Astrocyte of the spinal cord (primary cell): ENCODE measurements at regions not wholly inside any gene's neighbourhood (a gene's known extent, or its start where the extent isn't known, plus 50 kb on each side); places are given as distances from the start of the nearest gene placed in this dataset.

Experiments
- DNase-seq: peaks from one replicate; pipeline ENCODE4 v3.0.0; 2011; ENCODE audit warnings: low read depth, low spot score
- H3K4me3 ChIP-seq: 2 replicates; pipeline ENCODE4 v1.5.1; 2011; ENCODE audit warnings: low read depth, mild to moderate bottlenecking, low read length, moderate library complexity
- in situ Hi-C: cut with HindIII; loops from 2 replicates; pipeline ENCODE4 v1.10.0; 2017; ENCODE audit warnings: low sequenced_read_pairs
- TF ChIP-seq, protein P1 (sequence below): IDR thresholded peaks from 2 replicates; pipeline ENCODE4 v1.5.1; 2012; ENCODE audit warnings: low read depth, mild to moderate bottlenecking, low read length, inconsistent platforms

- H3K4me3 ChIP-seq, result no peak overlapping the region
- no peak for DNase-seq
- in situ Hi-C loops, result no loop called here
- TF ChIP-seq, protein P1, sequence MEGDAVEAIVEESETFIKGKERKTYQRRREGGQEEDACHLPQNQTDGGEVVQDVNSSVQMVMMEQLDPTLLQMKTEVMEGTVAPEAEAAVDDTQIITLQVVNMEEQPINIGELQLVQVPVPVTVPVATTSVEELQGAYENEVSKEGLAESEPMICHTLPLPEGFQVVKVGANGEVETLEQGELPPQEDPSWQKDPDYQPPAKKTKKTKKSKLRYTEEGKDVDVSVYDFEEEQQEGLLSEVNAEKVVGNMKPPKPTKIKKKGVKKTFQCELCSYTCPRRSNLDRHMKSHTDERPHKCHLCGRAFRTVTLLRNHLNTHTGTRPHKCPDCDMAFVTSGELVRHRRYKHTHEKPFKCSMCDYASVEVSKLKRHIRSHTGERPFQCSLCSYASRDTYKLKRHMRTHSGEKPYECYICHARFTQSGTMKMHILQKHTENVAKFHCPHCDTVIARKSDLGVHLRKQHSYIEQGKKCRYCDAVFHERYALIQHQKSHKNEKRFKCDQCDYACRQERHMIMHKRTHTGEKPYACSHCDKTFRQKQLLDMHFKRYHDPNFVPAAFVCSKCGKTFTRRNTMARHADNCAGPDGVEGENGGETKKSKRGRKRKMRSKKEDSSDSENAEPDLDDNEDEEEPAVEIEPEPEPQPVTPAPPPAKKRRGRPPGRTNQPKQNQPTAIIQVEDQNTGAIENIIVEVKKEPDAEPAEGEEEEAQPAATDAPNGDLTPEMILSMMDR, result no peak
Measured at GRCh38 chr2:38432820-38433606, 55.9 kb upstream of the ATL2 start.

DNA sequence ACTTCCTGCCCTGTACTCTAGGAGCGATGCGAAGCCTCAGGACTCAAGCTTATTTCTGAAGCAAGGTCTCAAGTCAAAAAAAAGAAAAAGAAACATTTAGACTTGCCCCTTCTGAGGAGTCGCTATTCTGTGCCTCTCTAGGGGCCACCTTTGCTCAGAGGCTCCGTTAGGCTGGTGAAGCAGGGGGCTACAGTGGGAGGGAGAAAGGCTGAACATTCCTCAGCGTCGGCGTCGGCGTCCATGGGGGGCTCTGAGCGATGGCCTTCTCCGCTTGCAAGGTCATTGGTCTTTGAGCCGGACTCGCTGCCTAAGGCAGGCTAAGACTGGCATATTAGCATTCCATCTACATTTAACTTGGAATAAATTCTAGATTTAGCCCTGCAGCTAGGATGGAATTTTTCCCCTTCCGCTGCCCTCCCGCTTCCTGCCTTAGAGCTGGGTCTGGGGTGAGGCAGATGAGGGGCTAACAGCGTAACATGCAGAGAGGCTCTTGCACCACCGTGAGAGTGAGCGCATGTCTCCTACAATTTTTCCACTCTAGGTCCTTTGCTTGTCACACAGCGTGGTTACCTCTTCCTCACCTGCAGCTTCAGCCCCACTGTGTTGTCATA, 53.6 kb upstream of the ATL2 start:
- no peak overlapping the region for H3K4me3 ChIP-seq
- TF ChIP-seq, protein P1, result no peak
- no peak for DNase-seq
- in situ Hi-C loops, result no loop called here

DNA sequence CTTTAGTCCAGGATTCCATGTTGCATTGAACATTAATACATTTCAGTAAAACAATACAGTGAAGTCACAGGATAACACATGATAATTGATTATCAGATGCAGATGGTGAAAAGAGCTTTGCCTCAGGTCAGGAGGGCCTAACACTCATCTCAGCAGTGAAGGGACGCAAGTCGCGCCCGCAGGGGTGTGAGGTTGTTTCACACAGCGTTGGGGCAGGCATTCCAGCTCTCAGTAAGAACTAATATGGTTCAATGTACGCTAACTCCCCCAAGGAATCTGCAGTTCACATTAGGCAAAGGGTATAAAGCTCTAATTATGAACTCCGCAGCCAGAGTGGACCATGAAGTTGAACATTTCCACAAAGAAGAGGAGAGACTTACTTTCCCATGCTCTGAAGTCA, 53.1 kb upstream of the ATL2 start:
- in situ Hi-C loops, result no loop called here
- no peak for DNase-seq
- TF ChIP-seq, protein P1, result no peak
- no peak overlapping the region for H3K4me3 ChIP-seq

GRCh38 chr2:38427936-38428335, 50.9 kb upstream of the ATL2 start:
- H3K4me3 ChIP-seq, result no peak overlapping the region
- TF ChIP-seq, protein P1, result no peak
- in situ Hi-C loops, result no loop called here
- DNase-seq, result no peak

- DNase-seq, result no peak
- H3K4me3 ChIP-seq, result no peak overlapping the region
- in situ Hi-C loops, result no loop called here
- TF ChIP-seq, protein P1, result no peak
Measured at GRCh38 chr2:38427054-38427453, 50.0 kb upstream of the ATL2 start.
